GM12865 (cell line): ENCODE measurements at regions not wholly inside any gene's neighbourhood (a gene's known extent, or its start where the extent isn't known, plus 50 kb on each side); places are given as distances from the start of the nearest gene placed in this dataset.
A peak's percentile ranks its signal among the peaks of the same experiment; 100 is the strongest.

Experiments
- DNase-seq: peaks from one replicate; pipeline ENCODE4 v3.0.0; 2010; ENCODE audit warnings: low read depth
- H3K4me3 ChIP-seq: 2 replicates; pipeline ENCODE4 v1.5.1; 2011; ENCODE audit warnings: mild to moderate bottlenecking, low read depth, low read length, control low read depth
- CTCF ChIP-seq: IDR thresholded peaks from 2 replicates; pipeline ENCODE4 v1.5.1; 2011; ENCODE audit warnings: low read length, control low read depth, low read depth, inconsistent platforms; ENCODE audit not compliant: insufficient read depth; ENCODE audit errors: missing control alignments

GRCh38 chrX:51798701-51799100, 55.5 kb downstream of the GSPT2 start:
- no peak overlapping the region for H3K4me3 ChIP-seq

GRCh38 chrX:51802917-51803688, 59.9 kb downstream of the GSPT2 start:
- TF ChIP-seq CTCF = peak; percentile 47
- peak overlapping the region; percentile 52 for H3K4me3 ChIP-seq
- DNase-seq = peak; percentile 87

More at GRCh38 chrX:51798701-51799100, 55.5 kb downstream of the GSPT2 start:
- no peak for DNase-seq
- TF ChIP-seq CTCF = no peak

GRCh38 chrX:51803833-51804232, 60.6 kb downstream of the GSPT2 start:
- TF ChIP-seq CTCF = no peak
- H3K4me3 ChIP-seq = peak overlapping the region; percentile 52
- DNase-seq = no peak

- TF ChIP-seq CTCF = no peak
- H3K4me3 ChIP-seq = no peak overlapping the region
- no peak for DNase-seq
Observed at GRCh38 chrX:51804741-51805140, 61.5 kb downstream of the GSPT2 start.

- no peak for TF ChIP-seq CTCF
- DNase-seq = no peak
- no peak overlapping the region for H3K4me3 ChIP-seq
Observed at GRCh38 chrX:51813886-51814460, 70.7 kb downstream of the GSPT2 start.

GRCh38 chrX:51824061-51824460, 69.4 kb upstream of the MAGED1 start:
- no peak overlapping the region for H3K4me3 ChIP-seq
- no peak for TF ChIP-seq CTCF
- DNase-seq = no peak
